ENCODE measurements at regions not wholly inside any gene's neighbourhood (a gene's known extent, or its start where the extent isn't known, plus 50 kb on each side); places are given as distances from the start of the nearest gene placed in this dataset.

DNA sequence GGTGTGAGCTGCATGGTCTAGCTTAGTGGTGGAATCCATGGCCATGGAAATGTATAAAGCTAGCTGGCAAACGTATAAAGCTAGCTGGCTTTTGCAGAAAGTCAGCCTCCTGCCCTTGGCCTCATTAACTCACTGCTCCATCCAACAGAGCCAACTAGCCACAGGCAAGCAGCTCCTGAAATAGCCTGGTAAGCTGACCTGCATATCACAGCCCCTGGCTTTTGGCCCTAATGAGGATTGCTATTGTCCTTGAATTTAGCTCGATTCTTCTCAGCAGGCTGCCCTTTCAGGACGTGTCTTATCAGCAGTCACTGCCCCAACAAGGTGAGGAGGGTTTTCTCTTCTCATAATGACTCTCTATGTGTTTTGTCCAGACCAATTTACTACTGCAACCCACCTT lies 446.8 kb downstream of the WDR72 start:
- no peaks in the 10 kb centered on the region for H3K36me3 ChIP-seq (ENCODE audit: control insufficient read depth in 4 of 4, insufficient read depth in 4 of 4, low read length in 4 of 4)
- H3K4me3 ChIP-seq, result no peak overlapping the region
- DNase-seq (no peak), ATAC-seq (ENCODE audit: insufficient read depth, low FRiP score) (no peak)
- H3K27me3 ChIP-seq (ENCODE audit: control insufficient read depth in 3 of 3, insufficient read depth in 3 of 3, low read length in 2 of 3), result no peaks in the 10 kb centered on the region
- no peak overlapping the region for H3K27ac ChIP-seq (ENCODE audit: low read depth in 1 of 2, low read length in 1 of 2)
- H3K9me3 ChIP-seq (ENCODE audit: control insufficient read depth in 4 of 4, insufficient read depth in 3 of 4, low read length in 3 of 4), result no peaks in the 10 kb centered on the region
- TF ChIP-seq, protein P1, sequence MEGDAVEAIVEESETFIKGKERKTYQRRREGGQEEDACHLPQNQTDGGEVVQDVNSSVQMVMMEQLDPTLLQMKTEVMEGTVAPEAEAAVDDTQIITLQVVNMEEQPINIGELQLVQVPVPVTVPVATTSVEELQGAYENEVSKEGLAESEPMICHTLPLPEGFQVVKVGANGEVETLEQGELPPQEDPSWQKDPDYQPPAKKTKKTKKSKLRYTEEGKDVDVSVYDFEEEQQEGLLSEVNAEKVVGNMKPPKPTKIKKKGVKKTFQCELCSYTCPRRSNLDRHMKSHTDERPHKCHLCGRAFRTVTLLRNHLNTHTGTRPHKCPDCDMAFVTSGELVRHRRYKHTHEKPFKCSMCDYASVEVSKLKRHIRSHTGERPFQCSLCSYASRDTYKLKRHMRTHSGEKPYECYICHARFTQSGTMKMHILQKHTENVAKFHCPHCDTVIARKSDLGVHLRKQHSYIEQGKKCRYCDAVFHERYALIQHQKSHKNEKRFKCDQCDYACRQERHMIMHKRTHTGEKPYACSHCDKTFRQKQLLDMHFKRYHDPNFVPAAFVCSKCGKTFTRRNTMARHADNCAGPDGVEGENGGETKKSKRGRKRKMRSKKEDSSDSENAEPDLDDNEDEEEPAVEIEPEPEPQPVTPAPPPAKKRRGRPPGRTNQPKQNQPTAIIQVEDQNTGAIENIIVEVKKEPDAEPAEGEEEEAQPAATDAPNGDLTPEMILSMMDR (IDR thresholded peaks at IDR 0.05; ENCODE audit: control extremely low read depth, extremely low read depth), result no peak
- no peak overlapping the region for H3K9ac ChIP-seq (ENCODE audit: insufficient read depth in 1 of 2, low read length in 2 of 2)
- H3K4me1 ChIP-seq (ENCODE audit: control insufficient read depth in 5 of 5, insufficient read depth in 5 of 5, low read length in 5 of 5), result no peaks in the 10 kb centered on the region
- 32 to 67% methylated on average over 3 of the region's 3 CpGs for WGBS, 2 donors

DNA sequence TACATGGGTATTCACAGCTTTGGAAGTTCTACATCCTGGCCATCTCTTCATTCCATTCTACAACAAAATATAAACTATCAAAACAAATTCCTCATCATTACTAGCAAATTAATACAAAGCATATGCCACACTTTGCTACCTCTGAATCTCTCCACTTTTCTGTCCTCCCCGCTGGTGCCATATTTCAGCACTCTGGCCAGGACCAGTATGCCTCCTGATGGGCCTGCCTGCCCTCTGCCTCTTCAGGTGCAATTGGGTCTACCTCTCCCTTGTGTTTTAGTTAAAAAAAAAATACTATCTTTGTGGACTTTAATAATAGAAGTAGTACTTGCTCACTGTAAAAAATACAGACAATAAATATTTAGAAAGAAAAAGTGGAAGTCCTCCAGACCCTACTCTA lies 448.8 kb downstream of the WDR72 start:
- no peaks in the 10 kb centered on the region for H3K36me3 ChIP-seq (ENCODE audit: control insufficient read depth in 4 of 4, insufficient read depth in 4 of 4, low read length in 4 of 4)
- H3K27me3 ChIP-seq (ENCODE audit: control insufficient read depth in 3 of 3, insufficient read depth in 3 of 3, low read length in 2 of 3), result no peaks in the 10 kb centered on the region
- H3K27ac ChIP-seq (ENCODE audit: low read depth in 1 of 2, low read length in 1 of 2), result no peak overlapping the region
- DNase-seq, result no peak
- no peak overlapping the region for H3K4me3 ChIP-seq
- TF ChIP-seq, protein P1 (IDR thresholded peaks at IDR 0.05; ENCODE audit: control extremely low read depth, extremely low read depth), result no peak
- peaks cover 0 to 2% (median 0%) of the 10 kb centered on the region in 4 donors for H3K9me3 ChIP-seq (ENCODE audit: control insufficient read depth in 4 of 4, insufficient read depth in 3 of 4, low read length in 3 of 4)
- H3K4me1 ChIP-seq (ENCODE audit: control insufficient read depth in 5 of 5, insufficient read depth in 5 of 5, low read length in 5 of 5), result no peaks in the 10 kb centered on the region
- no peak overlapping the region for H3K9ac ChIP-seq (ENCODE audit: insufficient read depth in 1 of 2, low read length in 2 of 2)
- no peak for ATAC-seq (ENCODE audit: insufficient read depth, low FRiP score)
- 92 to 96% methylated on average over 1 of the region's 1 CpG for WGBS, 2 donors

DNA sequence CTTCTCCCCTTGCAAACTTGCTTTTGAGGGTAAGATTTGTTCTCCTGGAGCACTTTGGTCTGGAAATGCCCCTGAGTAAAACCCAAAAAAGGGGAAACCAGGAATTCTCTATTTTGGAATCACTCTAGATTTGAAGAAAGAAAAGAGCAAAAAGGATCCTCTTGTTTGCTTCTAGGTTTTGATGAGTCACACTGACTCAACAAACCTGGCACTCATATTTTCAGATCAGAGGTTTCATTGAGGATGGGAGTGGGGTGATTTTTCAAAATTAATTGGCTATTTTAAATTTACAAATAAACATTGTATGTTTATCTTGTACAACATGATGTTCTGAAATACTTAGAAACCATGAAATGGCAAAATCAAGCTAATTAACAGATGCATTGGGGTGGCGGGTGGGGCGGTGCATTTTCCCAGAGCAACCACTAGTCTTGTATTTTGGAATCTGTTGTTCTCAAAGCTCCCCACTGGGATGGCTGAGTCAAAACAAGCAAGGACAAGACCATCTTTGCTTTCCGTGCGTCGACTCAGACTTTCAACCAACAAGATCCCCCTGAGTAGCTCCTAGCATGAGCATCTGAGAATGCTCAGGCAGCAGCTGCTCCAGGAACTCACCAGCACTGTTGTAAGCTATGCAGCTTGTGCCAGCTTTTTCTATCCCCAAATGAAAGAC lies 451.4 kb downstream of the WDR72 start:
- Histone ChIP-seq H3K27ac (ENCODE audit: low read depth in 1 of 2, low read length in 1 of 2) (no peak overlapping the region), H3K27me3 (ENCODE audit: control insufficient read depth in 3 of 3, insufficient read depth in 3 of 3, low read length in 2 of 3) (no peaks in the 10 kb centered on the region), H3K4me3 (no peak overlapping the region), H3K36me3 (ENCODE audit: control insufficient read depth in 4 of 4, insufficient read depth in 4 of 4, low read length in 4 of 4) (no peaks in the 10 kb centered on the region), H3K4me1 (ENCODE audit: control insufficient read depth in 5 of 5, insufficient read depth in 5 of 5, low read length in 5 of 5) (no peaks in the 10 kb centered on the region), H3K9ac (ENCODE audit: insufficient read depth in 1 of 2, low read length in 2 of 2) (no peak overlapping the region), H3K9me3 (ENCODE audit: control insufficient read depth in 4 of 4, insufficient read depth in 3 of 4, low read length in 3 of 4) (peaks cover 0 to 2% (median 0%) of the 10 kb centered on the region in 4 donors)
- 85 to 92% methylated on average over 5 of the region's 5 CpGs for WGBS, 2 donors
- ATAC-seq (ENCODE audit: insufficient read depth, low FRiP score) (no peak), DNase-seq (no peak)
- TF ChIP-seq, protein P1 (IDR thresholded peaks at IDR 0.05; ENCODE audit: control extremely low read depth, extremely low read depth), result no peak

DNA sequence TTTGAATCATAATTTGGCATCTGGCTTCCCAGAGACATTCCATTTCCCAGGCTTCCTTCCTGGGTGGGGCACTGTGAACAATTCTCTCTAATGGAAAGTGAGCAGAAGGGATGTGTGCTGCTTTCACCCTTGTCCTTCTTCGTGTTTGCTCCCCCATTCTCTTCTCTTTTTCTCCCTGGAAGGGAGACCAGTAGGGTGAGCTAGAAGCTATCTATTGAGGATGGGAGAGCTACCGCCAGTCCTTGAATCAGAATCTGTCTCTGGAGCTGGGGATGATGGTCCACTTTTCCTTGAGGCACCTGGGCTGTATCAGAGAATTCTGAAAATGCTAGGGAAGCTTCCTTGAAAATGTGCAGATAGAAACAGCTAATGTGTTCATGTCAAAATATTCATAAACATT lies 453.9 kb downstream of the WDR72 start:
- TF ChIP-seq, protein P1 (IDR thresholded peaks at IDR 0.05; ENCODE audit: control extremely low read depth, extremely low read depth), result no peak
- H3K9ac ChIP-seq (ENCODE audit: insufficient read depth in 1 of 2, low read length in 2 of 2), result no peak overlapping the region
- peaks cover 0 to 2% (median 0%) of the 10 kb centered on the region in 4 donors for H3K9me3 ChIP-seq (ENCODE audit: control insufficient read depth in 4 of 4, insufficient read depth in 3 of 4, low read length in 3 of 4)
- WGBS, 2 donors, result 66 to 90% methylated on average over 2 of the region's 2 CpGs
- no peak overlapping the region for H3K4me3 ChIP-seq
- no peaks in the 10 kb centered on the region for H3K4me1 ChIP-seq (ENCODE audit: control insufficient read depth in 5 of 5, insufficient read depth in 5 of 5, low read length in 5 of 5)
- no peaks in the 10 kb centered on the region for H3K36me3 ChIP-seq (ENCODE audit: control insufficient read depth in 4 of 4, insufficient read depth in 4 of 4, low read length in 4 of 4)
- no peak overlapping the region for H3K27ac ChIP-seq (ENCODE audit: low read depth in 1 of 2, low read length in 1 of 2)
- H3K27me3 ChIP-seq (ENCODE audit: control insufficient read depth in 3 of 3, insufficient read depth in 3 of 3, low read length in 2 of 3), result no peaks in the 10 kb centered on the region
- ATAC-seq (ENCODE audit: insufficient read depth, low FRiP score) (no peak), DNase-seq (no peak)

Measured in lung (tissue), 11 donors.